ENCODE measurements at regions not wholly inside any gene's neighbourhood (a gene's known extent, or its start where the extent isn't known, plus 50 kb on each side); places are given as distances from the start of the nearest gene placed in this dataset.

DNA sequence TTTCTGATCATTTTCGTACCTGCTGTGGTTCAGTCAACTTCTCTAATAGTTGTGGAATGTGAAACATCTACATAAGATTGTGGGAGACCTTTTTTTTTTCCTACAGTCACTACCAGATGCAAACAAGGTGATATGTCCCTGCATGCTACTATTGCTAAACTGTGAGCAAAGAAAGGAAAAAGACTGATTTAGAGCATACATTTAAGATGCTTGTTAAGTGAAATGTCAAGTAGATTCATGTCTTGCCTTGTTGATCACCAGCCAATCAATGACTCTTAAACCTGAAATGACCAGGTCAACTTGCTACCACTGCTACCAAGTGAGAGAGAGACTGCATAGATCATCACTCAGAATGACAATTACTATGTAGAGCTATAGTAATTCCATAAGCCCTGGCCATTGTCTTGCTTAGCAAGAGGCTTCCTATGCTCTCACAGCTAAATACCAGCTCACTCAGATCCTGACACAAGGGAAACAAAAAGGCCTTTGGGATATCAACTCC, 84.3 kb upstream of the SKAP2 start:
- ATAC-seq (no peak), FAIRE-seq (no peak), DNase-seq (ENCODE audit: extremely low read depth in 1 of 4, low spot score in 3 of 4) (no peak)
- no peak overlapping the region for H3K9ac ChIP-seq (ENCODE audit: insufficient read depth in 1 of 2, low read depth in 2 of 2, low read length in 2 of 2)
- no peaks in the 10 kb centered on the region for H3K9me3 ChIP-seq (replicated peaks; ENCODE audit: control insufficient read depth, insufficient read depth, low read depth, low read length)
- no peaks in the 10 kb centered on the region for H3K4me1 ChIP-seq (replicated peaks in 1 of 2; ENCODE audit: control insufficient read depth in 2 of 2, insufficient read depth in 2 of 2, low read length in 2 of 2)
- TF ChIP-seq NONO (IDR thresholded peaks at IDR 0.05; ENCODE audit: low read depth in 2 of 2, low read length in 1 of 2) (no peak), EP300 (IDR thresholded peaks at IDR 0.05; ENCODE audit: low read length) (no peak), BCOR (IDR thresholded peaks at IDR 0.05) (no peak), ARID1B (IDR thresholded peaks at IDR 0.05) (no peak), CBX2 (IDR thresholded peaks at IDR 0.05; ENCODE audit: insufficient read depth, low read length, poor library complexity, severe bottlenecking) (no peak), E4F1 (CRISPR knock-in tag; IDR thresholded peaks at IDR 0.05; ENCODE audit: borderline replicate concordance) (no peak), ZNF41 (CRISPR knock-in tag; conservative IDR thresholded peaks at IDR 0.05) (no peak)
- no peak overlapping the region for H3K27ac ChIP-seq (ENCODE audit: extremely low read depth, low read depth, low read length)
- in situ Hi-C loops (cut with MboI): no loop called here
- no peak overlapping the region for H3K4me3 ChIP-seq
- no peak overlapping the region for H2AFZ ChIP-seq (ENCODE audit: low read depth, low read length)
- H3K27me3 ChIP-seq (ENCODE audit: control insufficient read depth in 2 of 2, insufficient read depth in 2 of 2, low read length in 2 of 2): peaks cover 0 to 3% of the 10 kb centered on the region in 2 experiments; a peak in 1 of 5 replicates
- POLR2A ChIA-PET: no interaction called here
- H4K20me1 ChIP-seq (replicated peaks; ENCODE audit: control insufficient read depth, insufficient read depth, low read length): no peaks in the 10 kb centered on the region
- no peaks in the 10 kb centered on the region for H3K79me2 ChIP-seq (ENCODE audit: control insufficient read depth, insufficient read depth, low read length)
- no TSS peak for BruUV-seq (replicated peaks)
- H3K9me1 ChIP-seq (ENCODE audit: control insufficient read depth, insufficient read depth, low read length): no peaks in the 10 kb centered on the region
- CTCF ChIA-PET (ENCODE audit: low intra/inter-chr PET ratio): no interaction called here
- no peaks in the 10 kb centered on the region for H3K36me3 ChIP-seq (ENCODE audit: control insufficient read depth, insufficient read depth, low read length)
- intact Hi-C loops (cut with micrococcal nuclease): no loop called here
- WGBS (ENCODE audit: insufficient coverage, low coverage, missing lambda C conversion rate): 0% methylated on average over 1 of the region's 1 CpG
- H3K4me2 ChIP-seq (ENCODE audit: insufficient read depth, low read length): no peak overlapping the region

Data from K562 (cell line).